Esophagus squamous epithelium (tissue), 5 donors: ENCODE measurements at regions not wholly inside any gene's neighbourhood (a gene's known extent, or its start where the extent isn't known, plus 50 kb on each side); places are given as distances from the start of the nearest gene placed in this dataset.

Source experiments
- DNase-seq: peaks from one replicate; lab custom pipeline; 2025; lab: John Stamatoyannopoulos, UW
- H3K27ac ChIP-seq, 4 donors: fragments of 200-600 bp; sonication (generic); one replicate each; pipeline ENCODE4 v1.5.1; 2016 to 2019; ENCODE audit warnings: mild to moderate bottlenecking in 1 of 4
- H3K27me3 ChIP-seq, 4 donors: fragments of 200-600 bp; sonication (generic); 1 replicate in 3 of 4; 2 replicates in 1 of 4; pipeline versions ENCODE4 v1.5.1 to v1.6.0; 2017 to 2021; ENCODE audit warnings: antibody characterized with exemption in 1 of 4
- H3K36me3 ChIP-seq, 3 donors: fragments of 200-600 bp; sonication (generic); one replicate each; pipeline ENCODE4 v1.5.1; 2016 to 2019
- H3K4me1 ChIP-seq, 3 donors: fragments of 200-600 bp; sonication (generic); one replicate each; pipeline ENCODE4 v1.5.1; 2017 to 2019
- H3K4me3 ChIP-seq, 4 donors: fragments of 200-600 bp; sonication (generic); 1 replicate in 3 of 4; 2 replicates in 1 of 4; pipeline ENCODE4 v1.5.1; 2016 to 2019; ENCODE audit warnings: mild to moderate bottlenecking in 2 of 4, moderate library complexity in 1 of 4
- H3K9me3 ChIP-seq, 3 donors: fragments of 200-600 bp; sonication (generic); one replicate each; pipeline ENCODE4 v1.5.1; 2016 to 2019
- CTCF ChIP-seq, 6 experiments: fragments of 450-650 bp in 4 of 6; fragments of 200-600 bp in 2 of 6; sonication (generic) in 2 of 6; IDR thresholded peaks; one replicate each; pipeline ENCODE4 v1.5.1; 2016 to 2019; ENCODE audit warnings: antibody characterized with exemption in 6 of 6, mild to moderate bottlenecking in 4 of 6, moderate library complexity in 4 of 6
- POLR2A ChIP-seq, 4 donors: fragments of 450-650 bp; IDR thresholded peaks; one replicate each; pipeline ENCODE4 v1.6.1; 2017; ENCODE audit warnings: antibody characterized with exemption in 4 of 4, mild to moderate bottlenecking in 4 of 4, moderate library complexity in 3 of 4
- WGBS, 2 donors: methylation state at CpG; one replicate each; pipeline ENCODE4 v1.1.5; 2018; 5-methylcytosine and 5-hydroxymethylcytosine counted together
- intact Hi-C: fragments of 100-400 bp; cut with DNase I; formaldehyde crosslinking; loops from one replicate; pipeline ENCODE4 v1.15.0; 2022
- donor health status: DM: yes; HTN: yes; CAD: no.

DNA sequence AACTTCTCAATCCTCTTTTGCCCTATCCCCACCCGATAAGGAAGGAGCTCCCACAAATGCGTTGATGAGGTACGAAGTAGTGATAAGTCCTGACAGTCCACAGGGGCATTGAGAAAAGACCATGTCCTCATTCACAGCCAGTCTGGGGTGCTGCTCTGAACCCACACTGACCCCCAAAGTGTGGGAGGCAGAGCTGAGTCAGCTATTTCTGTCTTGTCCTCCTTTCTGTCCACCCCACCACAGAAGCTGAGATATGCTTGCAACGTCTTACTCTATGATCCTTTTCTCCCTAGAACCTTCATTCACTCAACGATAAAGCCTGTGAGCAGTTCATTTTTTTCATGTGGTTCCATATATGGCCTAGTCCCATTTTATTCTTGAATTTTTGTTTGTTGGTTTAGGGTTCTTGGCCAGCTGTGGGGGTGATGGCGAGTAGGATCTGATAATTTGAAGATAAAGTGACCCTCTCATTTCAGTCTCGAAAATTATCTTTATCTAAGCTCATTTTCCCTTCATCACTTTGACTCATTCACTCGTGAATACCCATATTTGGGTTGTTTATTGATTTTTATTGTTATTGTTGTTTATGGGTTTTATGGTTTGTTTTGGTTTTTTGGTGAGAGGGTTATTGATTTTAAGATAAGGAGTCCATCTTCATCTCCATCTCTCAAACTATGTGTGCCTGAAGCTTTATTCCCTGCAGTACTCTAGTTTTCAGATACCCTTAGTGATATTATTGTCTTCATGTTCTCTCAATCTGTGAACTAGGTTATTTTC lies 58.5 kb upstream of the ZNF366 start:
- whole genome bisulfite sequencing, 2 donors: 79 to 85% methylated on average over 8 of the region's 8 CpGs
- no peaks in the 10 kb centered on the region for H3K36me3 ChIP-seq
- no peak overlapping the region for H3K4me3 ChIP-seq
- no peak for DNase-seq
- TF ChIP-seq CTCF (IDR thresholded peaks at IDR 0.05): no peak
- TF ChIP-seq POLR2A (IDR thresholded peaks at IDR 0.05): no peak
- H3K9me3 ChIP-seq: no peaks in the 10 kb centered on the region
- intact Hi-C loops: no loop called here
- H3K4me1 ChIP-seq: no peaks in the 10 kb centered on the region
- H3K27ac ChIP-seq: no peak overlapping the region
- no peaks in the 10 kb centered on the region for H3K27me3 ChIP-seq

GRCh38 chr5:72562717-72563116 lies 55.5 kb upstream of the ZNF366 start:
- 94 to 100% methylated on average over 2 of the region's 2 CpGs for WGBS, 2 donors
- Histone ChIP-seq H3K36me3 (no peaks in the 10 kb centered on the region), H3K4me3 (no peak overlapping the region), H3K27me3 (no peaks in the 10 kb centered on the region), H3K9me3 (no peaks in the 10 kb centered on the region), H3K27ac (no peak overlapping the region), H3K4me1 (peaks cover 0 to 7% (median 6%) of the 10 kb centered on the region in 3 donors)
- intact Hi-C loops: no loop called here
- TF ChIP-seq CTCF (IDR thresholded peaks at IDR 0.05) (no peak), POLR2A (IDR thresholded peaks at IDR 0.05) (no peak)
- no peak for DNase-seq

DNA sequence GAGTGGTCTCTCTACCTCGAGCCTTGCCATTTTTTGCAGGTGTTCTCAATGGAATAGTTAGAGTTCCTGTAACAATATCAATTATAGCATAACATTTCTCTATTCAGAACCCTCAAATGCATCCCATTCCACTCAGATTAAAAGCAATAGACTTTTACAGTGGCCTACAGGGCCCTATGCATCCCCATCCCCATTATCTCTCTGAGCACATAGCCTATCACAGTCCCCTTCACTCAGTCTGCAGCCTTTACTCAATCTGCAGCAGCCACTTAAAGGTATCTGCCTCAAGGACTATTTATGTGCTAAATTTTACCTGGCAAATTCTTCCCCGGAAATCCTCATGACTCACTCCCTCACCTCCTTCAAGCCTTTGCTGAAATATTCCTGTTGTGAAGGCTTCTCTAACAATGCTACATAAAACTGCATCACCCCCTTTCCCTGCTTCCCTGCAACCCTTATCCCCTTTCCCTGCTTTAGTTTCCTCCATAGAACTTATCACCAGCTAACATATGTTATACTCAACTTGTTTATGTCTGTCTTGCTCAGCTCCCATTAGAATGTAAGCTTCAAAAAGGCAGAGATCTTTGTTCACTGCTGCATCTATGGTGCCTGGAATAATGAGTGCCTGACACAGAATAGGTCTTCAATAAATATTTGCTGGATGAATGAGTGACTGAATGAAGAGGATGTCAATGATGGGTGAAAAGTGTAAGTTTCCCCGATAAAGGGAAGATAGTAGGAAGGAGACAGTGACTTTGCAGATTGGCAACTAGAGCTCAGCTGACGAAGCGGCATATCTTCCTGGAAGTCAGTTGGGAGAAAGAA lies 54.1 kb upstream of the ZNF366 start:
- no peak for DNase-seq
- Histone ChIP-seq H3K9me3 (no peaks in the 10 kb centered on the region), H3K27me3 (no peaks in the 10 kb centered on the region), H3K4me1 (peaks cover 4 to 20% (median 16%) of the 10 kb centered on the region in 3 donors), H3K36me3 (no peaks in the 10 kb centered on the region), H3K4me3 (no peak overlapping the region), H3K27ac (no peak overlapping the region)
- intact Hi-C loops: no loop called here
- TF ChIP-seq CTCF (IDR thresholded peaks at IDR 0.05) (no peak), POLR2A (IDR thresholded peaks at IDR 0.05) (no peak)
- WGBS, 2 donors: 66 to 67% methylated on average over 5 of the region's 5 CpGs

- Histone ChIP-seq H3K27ac (no peak overlapping the region), H3K36me3 (no peaks in the 10 kb centered on the region), H3K4me1 (peaks cover 13 to 28% (median 23%) of the 10 kb centered on the region in 3 donors), H3K27me3 (no peaks in the 10 kb centered on the region), H3K4me3 (no peak overlapping the region), H3K9me3 (no peaks in the 10 kb centered on the region)
- intact Hi-C loops: no loop called here
- WGBS, 2 donors: 76 to 80% methylated on average over 5 of the region's 5 CpGs
- TF ChIP-seq CTCF (IDR thresholded peaks at IDR 0.05): no peak
- TF ChIP-seq POLR2A (IDR thresholded peaks at IDR 0.05): no peak
- DNase-seq: no peak
Observed at GRCh38 chr5:72559866-72560766, 52.9 kb upstream of the ZNF366 start.
